IMR-90 (cell line): ENCODE measurements at regions not wholly inside any gene's neighbourhood (a gene's known extent, or its start where the extent isn't known, plus 50 kb on each side); places are given as distances from the start of the nearest gene placed in this dataset.

Experiments
- CEBPB ChIP-seq: IDR thresholded peaks from 2 replicates; pipeline ENCODE4 v1.6.1; 2012; ENCODE audit warnings: low read depth, low read length, improper control_type of control experiment
- MAFK ChIP-seq: IDR thresholded peaks from 2 replicates; pipeline ENCODE4 v1.6.1; 2012; ENCODE audit warnings: low read depth, low read length, improper control_type of control experiment
- MAZ ChIP-seq: IDR thresholded peaks from 2 replicates; pipeline ENCODE4 v1.6.1; 2012; ENCODE audit warnings: low read depth, mild to moderate bottlenecking, low read length, improper control_type of control experiment, moderate library complexity, borderline replicate concordance
- POLR2A ChIP-seq: IDR thresholded peaks from 2 replicates; pipeline ENCODE4 v1.6.1; 2012; ENCODE audit warnings: mild to moderate bottlenecking, low read depth, low read length
- RCOR1 ChIP-seq: IDR thresholded peaks from 2 replicates; pipeline ENCODE4 v1.6.1; 2012; ENCODE audit warnings: mild to moderate bottlenecking, low read length, improper control_type of control experiment; ENCODE audit not compliant: insufficient replicate concordance
- SMC3 ChIP-seq: fragments of 150-350 bp; IDR thresholded peaks from 2 replicates; pipeline ENCODE4 v1.6.1; 2016; ENCODE audit warnings: low read depth, mild to moderate bottlenecking, antibody characterized with exemption, low read length, moderate library complexity
- TF ChIP-seq, protein P1 (sequence below): conservative IDR thresholded peaks from 2 replicates; pipeline ENCODE4 v1.5.1; 2012; ENCODE audit warnings: mild to moderate bottlenecking, low read depth, low read length, improper control_type of control experiment
- TF ChIP-seq, protein P2 (sequence below): fragments of 150-350 bp; IDR thresholded peaks from 2 replicates; pipeline ENCODE4 v1.6.1; 2017; ENCODE audit warnings: mild to moderate bottlenecking, antibody characterized with exemption, low read length, low read depth

DNA sequence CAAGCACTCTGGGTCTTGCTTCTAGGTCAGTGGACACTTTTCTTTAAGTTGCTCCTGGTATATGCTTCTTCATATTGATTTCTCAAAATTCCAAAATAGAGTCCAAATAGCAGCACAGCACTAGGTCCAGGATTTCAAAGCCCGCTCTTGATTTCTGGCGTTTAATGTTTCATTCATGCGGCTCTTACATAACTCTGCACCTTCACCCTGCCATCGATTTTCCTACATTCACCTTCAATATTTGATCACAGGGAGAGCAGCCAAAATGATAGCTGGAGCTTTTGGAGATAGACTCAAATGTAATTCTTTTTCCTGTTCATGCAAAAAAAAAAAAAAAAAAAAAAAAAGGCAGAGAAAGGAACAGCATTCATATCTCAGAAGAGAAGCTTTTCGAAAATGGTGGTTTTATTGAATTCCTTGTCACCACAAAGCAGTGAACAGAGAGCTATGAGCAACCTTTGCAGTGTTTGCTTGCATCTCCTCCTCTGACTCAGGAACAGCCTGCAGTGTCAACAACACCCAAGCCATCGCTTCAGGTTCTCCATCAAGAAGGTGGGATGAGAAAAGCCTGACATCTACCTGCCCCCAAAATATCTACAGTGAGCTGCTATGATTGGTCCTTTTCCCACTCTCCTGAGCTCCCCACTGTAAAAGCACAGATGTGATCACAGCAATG, 97.8 kb downstream of the MED10 start:
- TF ChIP-seq, protein P1, sequence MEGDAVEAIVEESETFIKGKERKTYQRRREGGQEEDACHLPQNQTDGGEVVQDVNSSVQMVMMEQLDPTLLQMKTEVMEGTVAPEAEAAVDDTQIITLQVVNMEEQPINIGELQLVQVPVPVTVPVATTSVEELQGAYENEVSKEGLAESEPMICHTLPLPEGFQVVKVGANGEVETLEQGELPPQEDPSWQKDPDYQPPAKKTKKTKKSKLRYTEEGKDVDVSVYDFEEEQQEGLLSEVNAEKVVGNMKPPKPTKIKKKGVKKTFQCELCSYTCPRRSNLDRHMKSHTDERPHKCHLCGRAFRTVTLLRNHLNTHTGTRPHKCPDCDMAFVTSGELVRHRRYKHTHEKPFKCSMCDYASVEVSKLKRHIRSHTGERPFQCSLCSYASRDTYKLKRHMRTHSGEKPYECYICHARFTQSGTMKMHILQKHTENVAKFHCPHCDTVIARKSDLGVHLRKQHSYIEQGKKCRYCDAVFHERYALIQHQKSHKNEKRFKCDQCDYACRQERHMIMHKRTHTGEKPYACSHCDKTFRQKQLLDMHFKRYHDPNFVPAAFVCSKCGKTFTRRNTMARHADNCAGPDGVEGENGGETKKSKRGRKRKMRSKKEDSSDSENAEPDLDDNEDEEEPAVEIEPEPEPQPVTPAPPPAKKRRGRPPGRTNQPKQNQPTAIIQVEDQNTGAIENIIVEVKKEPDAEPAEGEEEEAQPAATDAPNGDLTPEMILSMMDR = no peak
- no peak for TF ChIP-seq POLR2A
- TF ChIP-seq, protein P2, sequence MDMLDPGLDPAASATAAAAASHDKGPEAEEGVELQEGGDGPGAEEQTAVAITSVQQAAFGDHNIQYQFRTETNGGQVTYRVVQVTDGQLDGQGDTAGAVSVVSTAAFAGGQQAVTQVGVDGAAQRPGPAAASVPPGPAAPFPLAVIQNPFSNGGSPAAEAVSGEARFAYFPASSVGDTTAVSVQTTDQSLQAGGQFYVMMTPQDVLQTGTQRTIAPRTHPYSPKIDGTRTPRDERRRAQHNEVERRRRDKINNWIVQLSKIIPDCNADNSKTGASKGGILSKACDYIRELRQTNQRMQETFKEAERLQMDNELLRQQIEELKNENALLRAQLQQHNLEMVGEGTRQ = no peak
- no peak for TF ChIP-seq MAZ
- no peak for TF ChIP-seq SMC3
- no peak for TF ChIP-seq RCOR1
- no peak for TF ChIP-seq CEBPB
- no peak for TF ChIP-seq MAFK
